H9 (cell line): ENCODE measurements at regions not wholly inside any gene's neighbourhood (a gene's known extent, or its start where the extent isn't known, plus 50 kb on each side); places are given as distances from the start of the nearest gene placed in this dataset.

Experiments
- DNase-seq: peaks from one replicate; pipeline ENCODE4 v3.0.0-alpha.2; 2017
- H2AFZ ChIP-seq: one replicate; pipeline ENCODE4 v1.6.1; 2013; ENCODE audit warnings: mild to moderate bottlenecking, low read length, control low read depth, moderate library complexity
- H2AK5ac ChIP-seq: 2 replicates; pipeline ENCODE4 v1.6.1; 2013; ENCODE audit warnings: low read length, control low read depth, mixed read lengths; ENCODE audit not compliant: insufficient read length
- H2BK120ac ChIP-seq: one replicate; pipeline ENCODE4 v1.6.1; 2013; ENCODE audit warnings: low read depth, mild to moderate bottlenecking, low read length, control low read depth, inconsistent platforms; ENCODE audit not compliant: poor library complexity, severe bottlenecking
- H2BK12ac ChIP-seq: 2 replicates; pipeline ENCODE4 v1.6.1; 2013; ENCODE audit warnings: low read length, control low read depth, mixed read lengths, low read depth; ENCODE audit not compliant: insufficient read length
- H2BK15ac ChIP-seq: 2 replicates; pipeline ENCODE4 v1.6.1; 2013; ENCODE audit warnings: low read depth, low read length, control low read depth
- H2BK20ac ChIP-seq: one replicate; pipeline ENCODE4 v1.6.1; 2013; ENCODE audit warnings: low read depth, mild to moderate bottlenecking, low read length, control low read depth, inconsistent platforms; ENCODE audit not compliant: poor library complexity, severe bottlenecking
- H2BK5ac ChIP-seq: 2 replicates; pipeline ENCODE4 v1.6.1; 2013; ENCODE audit warnings: low read length, control low read depth, mixed read lengths; ENCODE audit not compliant: insufficient read length
- H3K14ac ChIP-seq: 2 replicates; pipeline ENCODE4 v1.6.1; 2013; ENCODE audit warnings: low read length, control low read depth; ENCODE audit not compliant: insufficient read depth
- H3K18ac ChIP-seq: 2 replicates; pipeline ENCODE4 v1.6.1; 2013; ENCODE audit warnings: low read depth, mild to moderate bottlenecking, mixed read lengths, low read length, control low read depth; ENCODE audit not compliant: insufficient read length
- H3K23ac ChIP-seq: 2 replicates; pipeline ENCODE4 v1.6.1; 2013; ENCODE audit warnings: low read length, control low read depth, mixed read lengths, low read depth; ENCODE audit not compliant: insufficient read length
- H3K23me2 ChIP-seq: 2 replicates; pipeline ENCODE4 v1.6.1; 2013; ENCODE audit warnings: low read depth, mild to moderate bottlenecking, mixed read lengths, low read length, control low read depth; ENCODE audit not compliant: insufficient read length, poor library complexity, severe bottlenecking
- H3K27ac ChIP-seq: 2 replicates; pipeline ENCODE4 v1.5.1; 2013; ENCODE audit warnings: low read length, control low read depth, mixed read lengths, low read depth; ENCODE audit not compliant: insufficient read length
- H3K27me3 ChIP-seq: 2 replicates; pipeline ENCODE4 v1.6.1; 2013; ENCODE audit warnings: low read length, control low read depth, inconsistent platforms; ENCODE audit not compliant: insufficient read depth
- H3K4ac ChIP-seq: 2 replicates; pipeline ENCODE4 v1.6.1; 2013; ENCODE audit warnings: low read depth, mild to moderate bottlenecking, control low read depth, inconsistent platforms, low read length, moderate library complexity
- H3K4me1 ChIP-seq: 2 replicates; pipeline ENCODE4 v1.6.1; 2013; ENCODE audit warnings: low read length, control low read depth, inconsistent platforms; ENCODE audit not compliant: insufficient read depth
- H3K4me2 ChIP-seq: 2 replicates; pipeline ENCODE4 v1.6.1; 2013; ENCODE audit warnings: low read length, control low read depth, mixed read lengths; ENCODE audit not compliant: insufficient read length, insufficient read depth
- H3K56ac ChIP-seq: 2 replicates; pipeline ENCODE4 v1.6.1; 2013; ENCODE audit warnings: low read depth, mild to moderate bottlenecking, mixed read lengths, low read length, control low read depth; ENCODE audit not compliant: insufficient read length
- H3K79me1 ChIP-seq: 2 replicates; pipeline ENCODE4 v1.6.1; 2013; ENCODE audit warnings: low read depth, mild to moderate bottlenecking, moderate library complexity, low read length, control low read depth, inconsistent platforms; ENCODE audit not compliant: insufficient read depth, poor library complexity, severe bottlenecking
- H3K79me2 ChIP-seq: 2 replicates; pipeline ENCODE4 v1.6.1; 2013; ENCODE audit warnings: low read length, control low read depth, inconsistent platforms; ENCODE audit not compliant: insufficient read depth
- H3K9ac ChIP-seq: 2 replicates; pipeline ENCODE4 v1.6.1; 2013; ENCODE audit warnings: low read length, control low read depth, mixed read lengths; ENCODE audit not compliant: insufficient read length; ENCODE audit errors: extremely low read depth
- H3K9me3 ChIP-seq: one replicate; pipeline ENCODE4 v1.6.1; 2013; ENCODE audit warnings: low read depth, low read length, inconsistent platforms; ENCODE audit not compliant: control insufficient read depth
- H3T11ph ChIP-seq: one replicate; pipeline ENCODE4 v1.6.1; 2013; ENCODE audit warnings: mild to moderate bottlenecking, low read length, control low read depth, inconsistent platforms
- H4K20me1 ChIP-seq: one replicate; pipeline ENCODE4 v1.6.1; 2013; ENCODE audit not compliant: control insufficient read depth, insufficient read length, insufficient read depth
- H4K5ac ChIP-seq: 2 replicates; pipeline ENCODE4 v1.6.1; 2013; ENCODE audit warnings: low read depth, mild to moderate bottlenecking, mixed read lengths, low read length, control low read depth; ENCODE audit not compliant: insufficient read length
- H4K8ac ChIP-seq: replicated peaks from 2 replicates; pipeline ENCODE4 v1.6.1; 2013; ENCODE audit warnings: low read length, control low read depth, mixed read lengths, low read depth; ENCODE audit not compliant: insufficient read length
- H4K91ac ChIP-seq: 2 replicates; pipeline ENCODE4 v1.6.1; 2013; ENCODE audit warnings: low read depth, mild to moderate bottlenecking, moderate library complexity, mixed read lengths, low read length, control low read depth; ENCODE audit not compliant: insufficient read length
- H3K27ac Mint-ChIP-seq, 3 experiments: 2 replicates in 2 of 3; 3 replicates in 1 of 3; pipeline ENCODE4 v1.8.0; 2020 to 2021; ENCODE audit warnings: mixed read lengths in 3 of 3, mild to moderate bottlenecking in 1 of 3, moderate library complexity in 1 of 3
- H3K27me3 Mint-ChIP-seq: 2 replicates; pipeline ENCODE4 v1.8.0; 2021; ENCODE audit warnings: low read depth, mild to moderate bottlenecking, moderate library complexity, mixed read lengths
- H3K36me3 Mint-ChIP-seq, 3 experiments: 2 replicates in 2 of 3; 3 replicates in 1 of 3; pipeline ENCODE4 v1.8.0; 2020 to 2021; ENCODE audit warnings: low read depth in 3 of 3, mixed read lengths in 3 of 3; ENCODE audit not compliant: insufficient read depth in 1 of 3
- H3K4me1 Mint-ChIP-seq, 2 experiments: 2 replicates each; pipeline ENCODE4 v1.8.0; 2020; ENCODE audit warnings: mixed read lengths in 2 of 2
- H3K4me3 Mint-ChIP-seq, 2 experiments: 2 replicates in 1 of 2; 3 replicates in 1 of 2; pipeline ENCODE4 v1.8.0; 2020 to 2021; ENCODE audit warnings: mild to moderate bottlenecking in 2 of 2, mixed read lengths in 2 of 2, moderate library complexity in 1 of 2
- H3K9me3 Mint-ChIP-seq, 2 experiments: 2 replicates in 1 of 2; 3 replicates in 1 of 2; pipeline ENCODE4 v1.8.0; 2020; ENCODE audit warnings: mild to moderate bottlenecking in 2 of 2, mixed read lengths in 2 of 2, moderate library complexity in 1 of 2
- CTCF ChIP-seq: fragments of 200-600 bp; sonication (generic); conservative IDR thresholded peaks from 3 replicates; pipeline ENCODE4 v1.8.0; 2021; ENCODE audit warnings: antibody characterized with exemption, mild to moderate bottlenecking
- WGBS: extraction: QIAGEN DNeasy Blood & Tissue Kit; methylation state at CpG from one replicate; pipeline ENCODE4 v1.1.7; 2013; ENCODE audit warnings: missing lambda C conversion rate, low lambda C conversion rate, mixed read lengths; ENCODE audit not compliant: insufficient read length; ENCODE audit errors: extremely low coverage; 5-methylcytosine and 5-hydroxymethylcytosine counted together

DNA sequence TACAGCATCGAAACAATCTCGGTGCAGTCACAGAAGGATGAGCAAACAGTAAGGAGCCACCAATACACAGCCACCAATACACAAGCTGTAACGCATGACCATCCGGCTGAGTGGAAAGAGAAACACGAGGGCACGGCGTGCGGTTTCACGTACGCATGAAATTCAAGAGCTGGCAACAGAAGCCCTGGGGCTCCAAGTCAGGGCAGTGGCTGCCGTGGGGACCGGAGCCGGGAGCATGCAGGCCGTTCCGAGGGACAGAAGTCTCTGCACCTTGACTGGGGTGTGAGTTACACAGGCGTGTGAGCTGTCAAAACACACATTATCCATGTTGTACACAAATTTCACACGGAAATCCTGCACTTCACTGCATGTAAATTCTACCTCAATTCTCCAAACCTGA lies 50.6 kb upstream of the METRNL start:
- H2BK5ac ChIP-seq, result no peak overlapping the region
- no peak for DNase-seq
- no peak overlapping the region for H4K5ac ChIP-seq
- no peak overlapping the region for H2AFZ ChIP-seq
- no peak overlapping the region for H3T11ph ChIP-seq
- H3K27me3 ChIP-seq, result no peaks in the 10 kb centered on the region
- H3K14ac ChIP-seq, result no peak overlapping the region
- no peaks in the 10 kb centered on the region for H3K23me2 ChIP-seq
- no peak overlapping the region for H2AK5ac ChIP-seq
- no peak overlapping the region for H3K4ac ChIP-seq
- no peak overlapping the region for H3K4me3 Mint-ChIP-seq
- no peak overlapping the region for H2BK20ac ChIP-seq
- no peak overlapping the region for H2BK15ac ChIP-seq
- peaks cover 6 to 7% of the 10 kb centered on the region in 2 experiments for H3K4me1 Mint-ChIP-seq
- H3K79me1 ChIP-seq, result no peaks in the 10 kb centered on the region
- no peak overlapping the region for H4K91ac ChIP-seq
- no peak overlapping the region for H2BK120ac ChIP-seq
- H4K8ac ChIP-seq, result no peak overlapping the region
- H3K56ac ChIP-seq, result no peak overlapping the region
- no peaks in the 10 kb centered on the region for H3K79me2 ChIP-seq
- H3K27ac ChIP-seq, result no peak overlapping the region
- H3K9me3 Mint-ChIP-seq, result peaks cover 9 to 12% of the 10 kb centered on the region in 2 experiments; a peak in 2 of 5 replicates
- H4K20me1 ChIP-seq, result no peaks in the 10 kb centered on the region
- no peak overlapping the region for H3K9ac ChIP-seq
- H3K27ac Mint-ChIP-seq, result no peak overlapping the region
- H3K36me3 Mint-ChIP-seq, result peaks cover 20 to 41% (median 30%) of the 10 kb centered on the region in 3 experiments
- H3K9me3 ChIP-seq, result peaks cover 6% of the 10 kb centered on the region
- no peak overlapping the region for H3K4me2 ChIP-seq
- H3K18ac ChIP-seq, result no peak overlapping the region
- TF ChIP-seq CTCF, result no peak
- H3K27me3 Mint-ChIP-seq, result peaks cover 1% of the 10 kb centered on the region; the same call in 1 of the 2 replicates
- no CpG with 5 or more reads among the region's 17 CpGs for WGBS
- no peak overlapping the region for H2BK12ac ChIP-seq
- no peak overlapping the region for H3K23ac ChIP-seq
- H3K4me1 ChIP-seq, result no peaks in the 10 kb centered on the region
